GM19035 (cell line): ENCODE measurements at regions not wholly inside any gene's neighbourhood (a gene's known extent, or its start where the extent isn't known, plus 50 kb on each side); places are given as distances from the start of the nearest gene placed in this dataset.

Source experiments
- ATAC-seq: cut with Tn5 transposase; IDR thresholded peaks from one replicate; pipeline ENCODE4 v1.9.1; 2021; ENCODE audit not compliant: unreplicated experiment

DNA sequence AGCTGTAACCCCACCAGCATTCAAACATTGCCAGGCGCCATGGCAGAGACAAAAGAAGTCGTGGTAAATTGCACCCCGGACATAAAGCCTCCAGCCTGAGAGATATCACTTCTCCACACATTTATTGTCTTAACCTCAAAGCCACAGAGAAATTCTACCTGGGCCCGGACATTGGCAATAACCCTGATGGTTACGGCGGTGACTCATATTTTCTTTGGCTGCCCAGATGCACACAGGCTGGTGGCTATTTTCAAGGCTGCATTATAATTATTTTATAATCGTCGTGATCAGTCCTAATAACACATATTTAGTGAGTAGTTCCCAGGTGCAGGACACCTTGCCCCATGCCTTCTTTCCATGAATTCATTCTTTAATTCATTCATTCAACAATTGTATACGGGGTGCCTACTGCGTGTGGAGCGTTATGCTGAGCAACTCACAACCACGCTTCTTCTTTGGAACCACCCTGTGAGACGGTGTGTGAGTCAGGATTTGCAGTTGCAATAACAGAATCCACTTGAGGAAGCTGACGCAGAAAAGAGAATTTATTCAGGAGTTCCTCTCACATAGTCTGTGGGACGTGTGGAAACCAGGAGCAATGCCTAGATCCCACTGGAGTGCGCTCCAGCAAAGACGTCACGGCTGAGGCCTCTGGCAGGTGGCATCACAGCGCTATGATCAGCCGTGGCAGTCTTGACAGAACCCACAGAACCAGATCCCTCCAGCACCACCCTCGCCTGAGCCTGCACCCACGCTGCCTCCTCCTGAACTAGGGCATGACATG lies 245.7 kb downstream of the FOXL1 start:
- no peak for ATAC-seq

DNA sequence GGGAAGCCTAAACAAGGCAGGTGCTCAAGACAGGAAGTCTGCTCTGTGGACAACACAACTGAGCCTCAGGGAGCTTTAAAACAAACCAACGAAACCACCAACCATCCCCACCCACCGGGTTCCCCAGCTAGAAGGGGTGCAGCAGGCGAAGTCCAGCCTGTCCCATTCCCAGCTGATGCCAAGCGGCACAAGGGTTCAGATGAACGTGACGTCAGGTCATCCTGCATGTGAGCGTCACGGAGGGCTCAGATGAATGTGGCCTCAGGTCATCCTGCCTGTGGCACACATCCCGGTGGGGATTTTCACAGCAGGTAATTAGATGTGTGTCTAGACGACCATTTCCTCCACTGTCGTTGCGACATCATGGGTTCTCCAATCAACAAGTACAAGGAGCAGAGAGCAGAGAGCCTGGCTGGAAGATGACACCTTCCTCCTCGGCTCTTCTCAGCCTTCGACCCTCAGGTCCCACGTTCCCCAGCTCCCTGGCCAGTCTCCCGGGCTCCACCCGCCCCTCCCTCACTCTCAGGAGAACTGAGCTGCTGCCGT lies 246.5 kb downstream of the FOXL1 start:
- no peak for ATAC-seq

DNA sequence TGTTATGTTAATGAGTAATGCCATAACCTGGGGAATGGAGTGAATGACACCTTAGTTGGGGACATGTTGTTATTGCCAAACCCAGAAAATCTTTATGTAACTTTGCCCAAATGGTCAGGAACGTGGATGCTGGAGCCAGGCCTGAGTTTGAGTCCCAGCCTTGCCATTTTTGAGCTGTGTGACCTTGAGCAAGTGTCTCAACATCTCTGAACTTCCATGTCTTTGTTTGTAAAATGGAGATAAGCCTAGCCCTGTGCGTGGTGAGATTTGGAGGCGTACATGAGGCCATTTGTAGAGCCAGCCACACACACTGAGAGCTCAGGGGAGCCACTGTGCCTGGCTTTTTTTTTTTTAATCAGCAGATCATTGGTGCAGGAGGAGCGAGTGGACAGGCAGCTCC lies 247.3 kb downstream of the FOXL1 start:
- ATAC-seq = no peak

DNA sequence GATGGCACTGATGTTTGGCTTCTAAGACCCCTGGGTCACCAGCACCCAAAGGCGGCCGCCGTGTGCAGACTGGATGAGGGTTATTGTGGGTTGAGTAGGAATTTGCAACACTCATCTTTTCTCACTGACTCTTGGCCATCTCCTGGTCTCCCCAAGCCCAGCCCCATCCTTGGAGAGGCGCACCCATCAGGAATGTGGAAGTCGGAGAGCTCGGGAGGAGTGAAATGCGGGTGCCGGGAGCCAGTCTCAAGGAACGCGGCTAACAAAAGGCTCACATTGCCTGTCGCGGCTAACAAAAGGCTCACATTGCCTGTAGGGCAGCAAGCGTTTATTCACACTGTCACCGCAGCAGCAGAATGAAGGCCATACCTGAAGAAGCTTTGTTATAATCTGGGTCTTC lies 248.6 kb downstream of the FOXL1 start:
- no peak for ATAC-seq

DNA sequence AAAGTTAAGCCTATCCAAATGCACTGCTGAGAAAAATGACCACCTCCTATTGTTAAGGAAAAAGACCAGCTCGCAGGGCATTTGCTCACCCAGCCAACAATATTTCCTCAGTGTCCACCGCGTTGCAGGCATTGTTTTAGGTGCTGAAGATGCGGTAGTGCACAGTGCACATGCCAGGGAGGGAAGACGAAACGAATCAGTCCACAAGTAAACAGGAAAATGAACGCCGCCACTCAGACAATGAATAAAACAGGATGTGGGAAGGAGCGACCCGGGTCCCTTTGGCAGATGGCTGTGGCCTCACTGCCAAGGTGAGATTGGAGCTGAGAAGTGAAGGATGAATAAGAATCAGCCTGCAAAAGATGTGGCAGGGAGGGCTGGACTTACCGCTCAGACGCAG lies 249.2 kb downstream of the FOXL1 start:
- no peak for ATAC-seq

DNA sequence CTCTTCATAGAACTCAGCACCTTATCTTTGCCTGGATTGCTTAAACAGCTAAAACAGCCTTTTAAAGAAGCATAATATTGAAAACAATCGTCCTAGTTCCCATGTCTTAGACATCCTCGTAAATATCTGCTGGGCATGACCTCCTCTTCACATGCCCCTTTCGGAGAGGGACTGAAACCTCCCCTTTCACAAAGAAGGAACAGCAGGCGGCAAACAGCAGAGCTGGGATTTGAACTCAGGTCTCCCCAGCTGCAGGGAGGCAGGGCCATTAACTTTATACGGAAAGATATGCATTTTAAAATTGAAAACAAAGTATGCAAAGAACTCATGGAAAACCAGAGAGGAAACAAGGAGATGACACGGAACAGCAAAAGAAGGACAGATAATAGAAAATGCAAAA lies 249.9 kb downstream of the FOXL1 start:
- no peak for ATAC-seq

DNA sequence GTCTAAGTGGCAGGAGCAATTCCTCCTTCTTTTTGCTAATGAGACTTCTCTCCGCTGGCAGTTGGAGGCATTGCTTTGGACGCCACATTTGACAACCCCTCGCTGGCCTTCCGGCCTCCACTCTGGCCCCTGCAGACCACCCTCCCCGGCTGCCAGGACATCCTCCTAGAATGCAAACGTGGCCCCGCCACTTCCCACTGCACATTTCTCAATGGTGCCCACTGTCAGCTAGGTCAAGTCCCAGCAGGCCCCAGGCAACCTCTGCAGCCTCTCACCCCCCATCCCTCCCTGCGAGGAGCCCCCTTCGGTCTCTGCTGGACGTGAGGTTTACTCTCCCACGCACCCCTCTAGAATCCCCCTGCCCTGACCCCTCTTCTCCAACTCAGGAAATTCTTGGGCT lies 250.3 kb downstream of the FOXL1 start:
- no peak for ATAC-seq

DNA sequence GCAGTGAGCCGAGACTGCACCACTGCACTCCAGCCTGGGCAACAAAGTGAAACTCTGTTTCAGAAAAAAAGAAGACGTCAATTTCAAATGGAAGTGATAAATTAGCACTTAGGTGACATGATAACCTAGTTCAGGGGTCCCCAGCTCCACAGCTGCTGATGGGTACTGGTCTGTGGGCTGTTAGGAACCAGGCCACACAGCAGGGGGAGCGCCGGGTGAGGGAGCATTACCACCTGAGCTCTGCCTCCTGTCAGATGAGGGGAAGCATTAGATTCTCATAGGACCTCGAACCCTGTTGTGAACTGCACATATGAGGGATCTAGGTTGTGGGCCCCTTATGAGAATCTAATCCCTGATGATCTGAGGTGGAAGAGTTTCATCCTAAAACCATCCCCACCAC lies 253.0 kb downstream of the FOXL1 start:
- no peak for ATAC-seq

DNA sequence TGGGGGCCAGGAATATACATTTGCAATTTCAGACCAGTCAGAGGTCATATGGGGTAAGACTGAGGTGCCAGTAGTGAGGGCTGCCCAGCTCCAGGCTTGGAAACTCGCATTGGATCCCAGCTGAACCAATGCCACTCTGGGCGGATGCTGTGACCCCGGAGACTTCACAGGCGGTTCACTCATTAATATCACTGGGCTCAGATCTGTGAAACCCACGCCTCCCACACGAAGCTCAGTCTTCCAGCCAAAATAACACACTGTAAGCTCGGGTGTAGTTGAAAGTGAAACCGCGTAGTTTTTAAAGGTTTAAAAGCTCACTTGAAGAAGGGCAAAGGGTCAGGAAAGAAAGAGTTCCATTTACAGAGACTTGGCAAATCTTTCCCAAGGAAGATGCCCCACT lies 254.8 kb downstream of the FOXL1 start:
- ATAC-seq = no peak

DNA sequence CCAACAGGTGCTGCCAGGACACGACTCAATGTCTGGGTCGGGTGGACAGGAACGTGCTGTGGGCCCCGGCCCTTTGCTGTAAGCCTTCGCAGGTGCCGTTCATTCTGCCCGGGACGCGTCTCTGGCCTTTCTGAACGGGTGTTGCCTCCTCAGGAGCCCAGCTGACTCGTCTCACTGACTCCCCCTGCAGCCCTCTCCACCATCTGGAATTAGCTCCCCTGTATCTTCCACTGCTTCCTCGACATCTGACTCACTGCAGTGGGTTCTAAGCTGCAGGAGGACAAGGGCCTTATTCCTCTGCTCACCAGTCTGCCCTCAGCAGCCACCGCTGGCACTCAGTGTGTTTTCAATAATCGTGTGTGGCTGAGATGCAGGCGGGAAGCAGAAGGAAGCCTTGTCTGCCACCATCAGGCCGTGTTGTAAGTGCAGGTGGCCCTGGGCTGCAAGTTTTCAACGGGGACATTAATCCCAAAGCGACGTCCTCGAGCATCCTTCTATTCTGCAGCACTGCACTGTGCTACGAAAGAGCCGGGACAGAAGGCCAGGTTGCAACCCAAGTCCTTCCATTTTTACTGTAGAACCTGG lies 256.2 kb downstream of the FOXL1 start:
- ATAC-seq = no peak

DNA sequence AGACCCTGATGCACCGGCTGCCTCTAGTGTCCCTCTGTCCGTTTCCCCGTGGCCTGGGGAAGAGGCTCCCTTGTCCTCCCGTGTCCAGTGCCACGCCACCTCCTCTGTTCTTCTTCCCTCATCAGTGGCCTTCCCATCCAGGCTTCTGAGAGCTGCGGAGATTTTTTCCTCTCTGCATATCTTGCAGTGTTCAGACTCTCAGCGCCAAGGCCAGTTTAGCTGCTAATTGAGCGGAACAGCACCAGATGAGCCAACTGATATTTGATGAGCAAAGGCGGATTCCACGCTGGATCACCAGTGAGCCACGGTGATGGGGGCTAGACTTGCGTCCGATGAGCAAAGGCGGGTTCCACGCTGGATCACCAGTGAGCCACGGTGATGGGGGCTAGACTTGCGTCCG lies 257.6 kb downstream of the FOXL1 start:
- no peak for ATAC-seq

DNA sequence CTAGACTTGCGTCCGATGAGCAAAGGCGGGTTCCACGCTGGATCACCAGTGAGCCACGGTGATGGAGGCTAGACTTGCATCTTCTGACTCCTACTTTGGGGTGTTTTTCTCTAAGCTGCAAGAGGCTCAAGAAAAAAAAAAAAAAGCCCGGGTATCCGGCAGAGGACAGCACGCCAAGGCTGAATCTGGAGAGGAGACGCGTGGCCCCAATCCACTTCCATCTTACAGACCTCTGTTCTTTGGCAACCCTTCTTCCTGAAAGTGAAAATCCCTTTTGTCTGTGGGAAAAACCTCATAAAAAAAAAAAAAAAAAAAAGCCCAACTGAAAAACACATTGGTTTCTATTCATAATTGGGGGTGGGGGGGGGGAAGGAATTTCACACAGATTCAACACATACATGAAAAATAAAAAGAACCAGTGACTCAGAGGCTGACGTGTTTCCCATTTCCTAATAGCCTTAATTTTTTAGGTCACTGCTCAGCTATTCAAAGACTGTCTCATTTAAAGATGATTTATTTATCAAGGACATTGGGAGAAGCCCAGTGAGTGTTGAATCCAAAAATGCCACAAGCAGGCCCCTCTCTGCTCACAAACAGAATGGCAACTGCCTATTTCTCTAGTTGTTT lies 258.3 kb downstream of the FOXL1 start:
- ATAC-seq = no peak

DNA sequence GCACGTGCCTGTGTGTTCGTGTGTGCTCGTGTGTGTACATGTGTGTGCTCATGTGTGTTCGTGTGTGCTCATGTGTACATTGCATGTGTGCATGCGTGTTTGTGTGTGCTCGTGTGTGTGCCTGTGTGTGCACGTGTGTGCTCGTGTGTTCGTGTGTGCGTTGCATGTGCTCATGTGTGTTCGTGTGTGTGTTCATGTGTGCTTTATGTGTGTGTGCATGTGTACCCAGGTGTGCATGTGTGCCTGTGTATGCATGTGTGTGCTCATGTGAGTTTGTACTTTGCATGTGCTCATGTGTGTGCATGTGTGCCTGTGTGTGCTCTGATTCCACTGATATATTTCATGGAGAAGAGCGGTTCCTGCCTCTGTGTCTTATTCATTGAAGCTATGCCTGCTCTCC lies 265.5 kb downstream of the FOXL1 start:
- ATAC-seq = no peak

DNA sequence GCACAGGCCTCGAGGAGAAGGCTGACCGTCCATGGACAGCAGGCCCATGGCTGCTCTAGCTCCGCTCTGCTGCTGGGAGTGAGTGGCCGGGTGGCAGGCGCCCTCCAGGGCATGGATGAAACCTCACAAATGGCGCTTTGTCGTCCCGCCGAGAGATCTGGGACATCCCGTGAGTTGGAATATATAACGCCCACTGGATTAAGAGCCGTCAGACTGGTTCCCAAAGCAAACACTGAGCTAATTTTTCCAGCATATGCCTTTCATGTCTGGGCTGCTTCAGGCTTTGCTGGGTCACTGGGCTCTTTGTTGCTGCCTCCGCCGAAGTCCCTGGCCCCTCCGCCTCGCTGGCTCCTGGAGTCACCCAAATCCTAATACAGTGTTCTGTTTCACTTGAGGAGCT lies 266.3 kb downstream of the FOXL1 start:
- no peak for ATAC-seq

DNA sequence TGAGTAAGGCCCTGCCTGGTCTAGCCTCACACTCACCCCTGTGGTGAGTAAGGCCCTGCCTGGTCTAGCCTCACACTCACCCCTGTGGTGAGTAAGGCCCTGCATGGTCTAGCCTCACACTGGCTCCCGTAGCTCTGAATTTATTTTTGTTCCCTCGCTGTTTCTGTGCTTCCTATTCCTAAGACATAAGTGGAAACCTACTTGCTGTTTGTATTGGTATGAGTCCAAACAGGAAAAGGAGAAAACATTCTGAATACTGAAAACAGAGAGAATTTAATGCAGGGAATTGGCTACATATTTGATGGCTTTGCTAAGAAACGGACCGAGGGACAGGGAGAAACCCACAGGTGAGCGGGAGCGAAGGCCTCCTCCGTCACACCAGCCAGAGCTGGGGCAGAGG lies 267.8 kb downstream of the FOXL1 start:
- no peak for ATAC-seq

DNA sequence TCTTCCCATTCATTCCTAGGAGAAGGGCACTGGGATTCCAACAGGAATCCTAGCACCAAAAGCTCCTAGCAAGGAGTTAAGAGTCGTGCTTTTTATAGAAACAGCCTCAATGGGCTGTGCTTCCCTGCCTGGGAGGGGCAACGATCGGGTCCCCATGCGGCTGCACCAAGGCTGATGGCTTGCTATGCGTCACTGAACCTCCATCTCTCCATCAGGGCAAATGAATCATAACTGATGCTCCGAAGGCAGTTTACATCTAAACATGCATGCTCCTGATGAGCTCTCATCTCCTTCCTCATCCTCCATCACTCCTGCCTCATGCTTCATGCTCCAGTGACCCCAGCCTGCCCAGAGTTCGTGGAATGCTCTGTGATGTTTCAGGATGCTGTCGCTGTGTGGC lies 270.5 kb downstream of the FOXL1 start:
- ATAC-seq = no peak

DNA sequence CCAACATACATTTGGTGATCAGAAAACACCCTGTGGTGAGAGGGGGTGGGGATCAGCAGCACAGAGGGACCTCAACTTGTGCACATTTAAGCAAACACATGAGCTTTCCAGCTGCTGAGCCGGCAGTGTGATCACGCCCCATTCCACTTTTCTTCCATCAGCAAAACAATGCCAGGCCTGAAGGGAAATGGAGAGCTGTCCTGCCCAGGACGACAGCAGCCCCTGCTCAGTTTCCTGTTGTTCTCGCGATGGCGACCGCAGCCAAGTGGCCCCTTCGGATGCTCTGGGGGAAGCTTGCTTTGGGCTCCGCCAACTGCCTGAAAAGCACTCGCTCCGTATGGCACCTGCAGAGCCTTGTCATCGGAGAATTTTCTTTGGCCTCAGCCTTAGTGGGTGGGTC lies 272.3 kb downstream of the FOXL1 start:
- no peak for ATAC-seq

DNA sequence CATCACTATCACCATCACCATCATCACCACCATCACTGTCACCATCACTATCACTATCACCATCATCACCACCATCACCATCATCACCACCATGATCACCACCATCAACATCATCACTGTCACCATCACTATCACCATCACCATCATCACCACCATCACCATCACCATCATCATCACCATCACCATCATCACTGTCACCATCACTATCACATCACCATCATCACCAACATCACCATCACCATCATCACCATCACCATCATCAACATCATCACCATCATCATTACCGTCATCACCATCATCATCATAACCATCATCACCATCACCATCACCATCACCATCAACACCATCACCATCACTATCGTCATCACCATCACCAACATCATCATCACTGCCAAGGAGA lies 273.8 kb downstream of the FOXL1 start:
- ATAC-seq = no peak

DNA sequence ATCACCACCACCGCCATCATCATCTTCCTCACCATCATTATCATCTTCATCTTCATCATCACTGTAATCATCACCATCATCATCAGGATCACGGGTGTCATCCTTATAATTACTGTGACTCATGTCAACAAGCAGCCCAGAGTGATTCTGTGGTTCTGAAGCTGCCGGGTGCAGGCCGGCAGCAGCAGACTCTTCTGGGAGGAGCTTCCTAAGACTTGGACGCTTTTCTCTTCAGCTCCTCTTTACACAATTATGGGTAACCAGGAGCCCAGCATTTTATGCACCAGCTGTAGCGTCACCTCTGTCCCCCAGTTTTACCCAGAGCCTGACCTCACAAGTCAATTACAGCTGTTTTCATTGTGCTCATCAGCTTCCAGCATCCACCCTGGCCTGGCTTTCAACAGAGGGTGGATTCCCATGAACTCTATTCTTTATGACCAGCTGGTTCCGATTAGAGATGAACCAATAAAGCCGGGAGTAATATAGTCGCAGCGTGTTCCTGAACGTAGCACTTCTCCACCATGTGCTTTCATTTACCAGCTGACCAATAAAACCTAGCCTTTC lies 275.8 kb downstream of the FOXL1 start:
- ATAC-seq = no peak

DNA sequence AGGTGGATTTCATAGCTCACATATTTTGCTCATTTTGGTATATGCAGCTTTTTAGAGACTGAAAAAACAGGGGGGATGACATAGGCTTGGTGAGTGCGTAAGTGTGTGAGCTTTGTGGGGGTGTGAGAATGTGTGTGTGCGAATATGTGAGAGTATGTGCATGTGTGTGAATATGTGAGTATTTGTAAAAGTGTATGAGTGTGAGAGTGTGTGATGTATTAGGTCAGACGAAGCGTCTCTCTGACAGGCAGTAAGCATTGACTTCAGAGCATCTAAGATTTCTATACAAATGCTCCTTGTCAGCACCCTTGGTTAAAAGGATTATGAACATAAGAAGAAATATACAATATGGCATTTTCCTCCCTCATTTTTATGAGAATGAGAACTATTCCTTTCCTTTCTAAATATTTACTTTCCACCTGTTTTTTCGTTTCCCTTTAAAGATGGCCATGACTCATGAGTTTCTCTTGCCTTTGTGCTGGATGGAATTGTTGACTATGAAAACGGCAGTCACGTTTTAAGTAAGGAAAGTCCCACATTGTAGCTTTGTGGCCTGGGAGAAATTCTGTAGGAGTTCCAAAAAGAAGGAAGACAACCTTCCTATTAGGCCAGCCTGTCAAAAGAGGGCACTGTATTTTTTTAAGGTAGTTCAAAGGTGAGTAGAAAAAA lies 276.4 kb downstream of the FOXL1 start:
- ATAC-seq = no peak

DNA sequence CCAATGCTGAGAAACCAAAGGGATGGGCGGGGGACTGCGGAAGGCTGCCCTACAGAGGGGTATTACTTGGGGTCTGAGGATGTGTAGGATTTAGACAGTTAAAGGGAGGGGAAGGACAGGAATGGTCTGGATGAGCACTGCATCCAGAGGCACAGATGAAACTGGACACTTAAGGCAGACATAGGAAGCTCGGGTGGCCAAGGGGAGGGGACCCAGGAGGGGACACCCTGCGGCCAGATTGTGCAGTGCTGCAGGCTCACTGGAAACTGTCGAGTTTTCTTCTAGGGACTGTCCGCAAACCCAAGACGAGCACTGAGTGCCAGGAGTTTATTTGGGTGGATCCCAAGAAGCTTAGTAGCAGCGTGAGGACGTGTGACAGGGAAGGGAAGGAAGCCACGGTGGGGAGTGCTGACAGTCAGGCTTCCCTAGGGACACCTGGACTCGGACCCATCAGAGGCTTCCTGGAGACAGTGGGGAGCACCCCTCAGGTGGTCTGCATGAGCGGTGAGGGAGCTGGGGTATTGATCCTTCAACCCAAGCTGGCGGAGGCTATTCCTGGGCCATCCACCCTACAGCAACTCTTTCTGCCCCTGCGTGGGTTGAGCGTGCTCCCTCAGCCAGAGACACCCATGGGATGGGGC lies 278.7 kb downstream of the FOXL1 start:
- ATAC-seq = no peak
